Adrenal gland (tissue), 5 donors: ENCODE measurements at regions not wholly inside any gene's neighbourhood (a gene's known extent, or its start where the extent isn't known, plus 50 kb on each side); places are given as distances from the start of the nearest gene placed in this dataset.

ENCODE experiments used
- CTCF ChIP-seq, 6 experiments: fragments of 450-650 bp in 4 of 6; fragments of 200-600 bp in 2 of 6; sonication (generic) in 1 of 6; IDR thresholded peaks; 1 replicate in 5 of 6; 2 replicates in 1 of 6; pipeline versions ENCODE4 v1.5.1 to v1.8.0; 2016 to 2021; ENCODE audit warnings: antibody characterized with exemption in 6 of 6, mild to moderate bottlenecking in 2 of 6, moderate library complexity in 1 of 6
- POLR2A ChIP-seq, 2 donors: fragments of 450-650 bp; IDR thresholded peaks; one replicate each; pipeline ENCODE4 v1.6.1; 2017; ENCODE audit warnings: antibody characterized with exemption in 2 of 2, mild to moderate bottlenecking in 2 of 2, moderate library complexity in 1 of 2
- donor health status: DM: no; HTN: no; CAD: no.

- TF ChIP-seq CTCF (IDR thresholded peaks at IDR 0.05) (no peak), POLR2A (IDR thresholded peaks at IDR 0.05) (no peak)
Observed at GRCh38 chr18:39235118-39235719, 1669.6 kb upstream of the CELF4 start.
